HEK293 (cell line): ENCODE measurements at regions not wholly inside any gene's neighbourhood (a gene's known extent, or its start where the extent isn't known, plus 50 kb on each side); places are given as distances from the start of the nearest gene placed in this dataset.

Experiments used
- CTCF ChIA-PET: fragments of 350-600 bp; formaldehyde crosslinking; extraction: SDS; loops from one replicate; lab custom pipeline; 2021; ENCODE audit warnings: antibody characterized with exemption; lab: Yijun Ruan, JAX
- POLR2A ChIA-PET: fragments of 300-600 bp; formaldehyde crosslinking; extraction: SDS; loops from one replicate; lab custom pipeline; 2020; ENCODE audit warnings: antibody characterized with exemption, inconsistent platforms; lab: Yijun Ruan, JAX
- H3K27ac ChIP-seq: fragments of 200-500 bp; sonication (Bioruptor generic); 2 replicates; pipeline ENCODE4 v1.5.1; 2014; ENCODE audit warnings: low read depth, low read length, control low read depth, inconsistent platforms; ENCODE audit errors: extremely low read depth
- H3K36me3 ChIP-seq, 2 experiments: fragments of 200-500 bp in 1 of 2; sonication (Bioruptor generic) in 1 of 2; 1 replicate in 1 of 2; 2 replicates in 1 of 2; pipeline ENCODE4 v1.5.1; 2014 to 2017; ENCODE audit warnings: inconsistent platforms in 2 of 2, low read length in 2 of 2; ENCODE audit not compliant: control insufficient read depth in 2 of 2, insufficient read depth in 1 of 2
- H3K4me1 ChIP-seq: fragments of 200-500 bp; sonication (Bioruptor generic); 2 replicates; pipeline ENCODE4 v1.5.1; 2014; ENCODE audit warnings: mild to moderate bottlenecking, low read length, inconsistent platforms; ENCODE audit not compliant: control insufficient read depth, insufficient read depth
- H3K4me3 ChIP-seq: 2 replicates; pipeline ENCODE4 v1.5.1; 2011; ENCODE audit warnings: low read depth, mild to moderate bottlenecking, control low read depth, low read length, moderate library complexity
- H3K9me3 ChIP-seq: fragments of 200-500 bp; sonication (Bioruptor generic); 2 replicates; pipeline ENCODE4 v1.5.1; 2014; ENCODE audit warnings: low read depth, low read length, inconsistent platforms; ENCODE audit not compliant: control insufficient read depth, insufficient read depth
- BCL11B ChIP-seq: fragments of 450-650 bp; formaldehyde crosslinking; IDR thresholded peaks from 2 replicates; pipeline ENCODE4 v1.5.1; 2016; ENCODE audit warnings: low read depth, missing biosample characterization, missing genetic modification characterization
- GLIS1 ChIP-seq: fragments of 450-650 bp; formaldehyde crosslinking; IDR thresholded peaks from 2 replicates; pipeline ENCODE4 v1.5.1; 2016; ENCODE audit warnings: missing biosample characterization, missing genetic modification characterization
- SALL2 ChIP-seq: fragments of 450-650 bp; formaldehyde crosslinking; IDR thresholded peaks from 2 replicates; pipeline ENCODE4 v1.5.0; 2017; ENCODE audit warnings: missing biosample characterization, mild to moderate bottlenecking, missing genetic modification characterization, borderline replicate concordance
- SETDB1 ChIP-seq: IDR thresholded peaks from one replicate; pipeline ENCODE4 v1.6.1; 2017; ENCODE audit warnings: mild to moderate bottlenecking, low read length, moderate library complexity, mixed read lengths; ENCODE audit not compliant: insufficient read length
- ZFHX2 ChIP-seq: fragments of 450-650 bp; formaldehyde crosslinking; conservative IDR thresholded peaks from 2 replicates; pipeline ENCODE4 v1.5.1; 2016; ENCODE audit warnings: missing biosample characterization, missing genetic modification characterization
- ZIC2 ChIP-seq: fragments of 450-650 bp; formaldehyde crosslinking; IDR thresholded peaks from 2 replicates; pipeline ENCODE4 v1.5.1; 2016; ENCODE audit warnings: missing biosample characterization, missing genetic modification characterization
- ZNF10 ChIP-seq: fragments of 450-650 bp; formaldehyde crosslinking; IDR thresholded peaks from 2 replicates; pipeline ENCODE4 v1.5.1; 2017; ENCODE audit warnings: missing biosample characterization, missing genetic modification characterization
- ZNF112 ChIP-seq: fragments of 450-650 bp; formaldehyde crosslinking; IDR thresholded peaks from 2 replicates; pipeline ENCODE4 v1.5.0; 2017; ENCODE audit warnings: missing biosample characterization, missing genetic modification characterization
- ZNF146 ChIP-seq: fragments of 450-650 bp; formaldehyde crosslinking; IDR thresholded peaks from 2 replicates; pipeline ENCODE4 v1.5.1; 2016; ENCODE audit warnings: missing biosample characterization, missing genetic modification characterization
- ZNF174 ChIP-seq: fragments of 450-650 bp; formaldehyde crosslinking; IDR thresholded peaks from 2 replicates; pipeline ENCODE4 v1.5.0; 2017; ENCODE audit warnings: missing biosample characterization, mild to moderate bottlenecking, missing genetic modification characterization
- ZNF175 ChIP-seq: fragments of 450-650 bp; formaldehyde crosslinking; IDR thresholded peaks from 2 replicates; pipeline ENCODE4 v1.5.1; 2016; ENCODE audit warnings: missing biosample characterization, missing genetic modification characterization
- ZNF266 ChIP-seq: fragments of 450-650 bp; formaldehyde crosslinking; IDR thresholded peaks from 2 replicates; pipeline ENCODE4 v1.5.1; 2016; ENCODE audit warnings: missing biosample characterization, missing genetic modification characterization, low read depth
- ZNF501 ChIP-seq: fragments of 450-650 bp; formaldehyde crosslinking; IDR thresholded peaks from 2 replicates; pipeline ENCODE4 v1.5.1; 2016; ENCODE audit warnings: missing biosample characterization, missing genetic modification characterization
- ZNF529 ChIP-seq: fragments of 450-650 bp; formaldehyde crosslinking; IDR thresholded peaks from 2 replicates; pipeline ENCODE4 v1.5.1; 2017; ENCODE audit warnings: missing genetic modification characterization, missing biosample characterization; ENCODE audit not compliant: insufficient replicate concordance
- ZNF658 ChIP-seq: fragments of 450-650 bp; formaldehyde crosslinking; IDR thresholded peaks from 2 replicates; pipeline ENCODE4; 2016; ENCODE audit warnings: missing biosample characterization, missing genetic modification characterization
- ZNF660 ChIP-seq: fragments of 450-650 bp; IDR thresholded peaks from 2 replicates; pipeline ENCODE4 v1.5.1; 2018; ENCODE audit warnings: missing biosample characterization, mild to moderate bottlenecking, missing genetic modification characterization
- ZNF747 ChIP-seq: fragments of 450-650 bp; formaldehyde crosslinking; IDR thresholded peaks from 2 replicates; pipeline ENCODE4 v1.5.1; 2016; ENCODE audit warnings: missing biosample characterization, missing genetic modification characterization
- ZNF76 ChIP-seq: fragments of 450-650 bp; formaldehyde crosslinking; IDR thresholded peaks from 2 replicates; pipeline ENCODE4; 2016; ENCODE audit warnings: low read depth, missing biosample characterization, missing genetic modification characterization, borderline replicate concordance
- TF ChIP-seq, protein P1 (sequence below): fragments of 450-650 bp; formaldehyde crosslinking; IDR thresholded peaks from 2 replicates; pipeline ENCODE4 v1.5.1; 2016; ENCODE audit warnings: missing biosample characterization, missing genetic modification characterization
- TF ChIP-seq, protein P2 (sequence below): fragments of 450-650 bp; formaldehyde crosslinking; IDR thresholded peaks from 2 replicates; pipeline ENCODE4 v1.5.1; 2016; ENCODE audit warnings: missing biosample characterization, missing genetic modification characterization
- TF ChIP-seq, protein P3 (sequence below): fragments of 450-650 bp; formaldehyde crosslinking; IDR thresholded peaks from 2 replicates; pipeline ENCODE4 v1.5.1; 2016; ENCODE audit warnings: missing biosample characterization, missing genetic modification characterization, low read depth

DNA sequence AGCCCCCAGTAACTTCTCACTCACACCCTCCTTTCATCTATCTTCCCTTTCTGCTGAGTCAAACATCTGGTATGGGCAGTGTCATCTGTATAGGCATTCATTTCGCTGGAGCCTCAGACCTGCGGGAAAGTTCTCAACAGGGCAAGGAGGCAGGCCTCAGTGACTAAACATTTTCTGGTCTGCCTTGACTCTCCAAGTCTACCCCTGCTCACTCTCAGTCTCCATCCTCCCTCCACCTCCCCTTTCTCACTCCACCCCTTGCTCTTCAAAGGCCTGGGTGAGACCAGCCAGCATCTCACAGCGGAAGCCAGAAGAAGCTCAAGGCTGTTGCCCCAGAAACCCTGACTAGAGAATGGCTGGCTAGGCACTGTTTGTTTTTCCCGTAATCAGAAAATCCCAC lies 105.0 kb upstream of the BEND6 start (continued):
- TF ChIP-seq, protein P1, sequence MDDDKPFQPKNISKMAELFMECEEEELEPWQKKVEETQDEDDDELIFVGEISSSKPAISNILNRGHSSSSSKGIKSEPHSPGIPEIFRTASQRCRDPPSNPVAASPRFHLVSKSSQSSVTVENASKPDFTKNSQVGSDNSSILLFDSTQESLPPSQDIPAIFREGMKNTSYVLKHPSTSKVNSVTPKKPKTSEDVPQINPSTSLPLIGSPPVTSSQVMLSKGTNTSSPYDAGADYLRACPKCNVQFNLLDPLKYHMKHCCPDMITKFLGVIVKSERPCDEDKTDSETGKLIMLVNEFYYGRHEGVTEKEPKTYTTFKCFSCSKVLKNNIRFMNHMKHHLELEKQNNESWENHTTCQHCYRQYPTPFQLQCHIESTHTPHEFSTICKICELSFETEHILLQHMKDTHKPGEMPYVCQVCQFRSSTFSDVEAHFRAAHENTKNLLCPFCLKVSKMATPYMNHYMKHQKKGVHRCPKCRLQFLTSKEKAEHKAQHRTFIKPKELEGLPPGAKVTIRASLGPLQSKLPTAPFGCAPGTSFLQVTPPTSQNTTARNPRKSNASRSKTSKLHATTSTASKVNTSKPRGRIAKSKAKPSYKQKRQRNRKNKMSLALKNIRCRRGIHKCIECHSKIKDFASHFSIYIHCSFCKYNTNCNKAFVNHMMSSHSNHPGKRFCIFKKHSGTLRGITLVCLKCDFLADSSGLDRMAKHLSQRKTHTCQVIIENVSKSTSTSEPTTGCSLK: no peak

DNA sequence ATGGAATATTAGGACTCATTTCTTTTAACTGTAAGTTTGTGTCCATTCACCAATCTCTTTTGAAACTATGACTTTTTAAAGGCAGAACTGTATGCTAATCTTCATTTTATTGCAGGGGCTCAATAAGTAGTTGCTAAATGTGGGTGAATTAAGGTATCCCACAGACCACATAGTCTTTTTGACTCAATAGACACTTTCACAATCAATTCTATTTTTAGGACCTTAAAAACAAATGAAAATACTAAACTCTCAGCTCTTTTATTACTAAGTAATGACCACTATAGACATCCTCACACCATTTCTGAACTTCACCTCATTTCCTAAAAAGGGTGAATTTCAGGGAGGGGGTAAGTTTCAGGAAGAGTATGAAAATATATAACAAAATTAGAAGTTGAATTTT lies 106.8 kb upstream of the BEND6 start:
- no peak for TF ChIP-seq ZNF529 (tag by site-specific recombination)
- ChIA-PET CTCF (interaction anchor here (0.5 to 2.6 kb wide), 9 partner anchors 25 to 352 kb away, joined by 3 to 11 read pairs (median 3); no protein-coding TSS in a partner anchor), POLR2A (no interaction called here)
- Histone ChIP-seq H3K4me3 (no peak overlapping the region), H3K9me3 (no peaks in the 10 kb centered on the region), H3K27ac (no peak overlapping the region), H3K4me1 (peaks cover 13% of the 10 kb centered on the region), H3K36me3 (no peaks in the 10 kb centered on the region)

DNA sequence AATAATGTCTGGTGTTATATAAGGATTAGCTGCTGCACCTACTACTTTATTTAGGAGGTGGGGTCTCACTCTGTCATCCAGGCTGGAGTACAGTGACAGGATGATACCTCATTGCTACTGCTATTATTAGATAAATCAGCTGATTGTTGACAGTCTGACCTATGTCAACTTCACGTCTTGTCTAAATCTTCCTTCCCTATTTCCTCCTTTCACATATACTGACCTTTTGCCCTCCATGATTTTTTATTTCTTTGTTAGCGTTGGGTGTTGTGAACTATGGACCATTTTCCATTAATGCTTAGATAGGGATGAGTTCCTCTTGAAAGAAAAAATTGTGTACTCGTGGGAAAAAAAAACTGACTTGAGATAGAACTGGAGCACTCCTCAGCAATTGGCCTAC lies 109.9 kb upstream of the BEND6 start:
- ChIA-PET CTCF (interaction anchor here (0.6 to 3.2 kb wide), 11 partner anchors 8 to 218 kb away, joined by 3 to 35 read pairs (median 4); no protein-coding TSS in a partner anchor), POLR2A (interaction anchor here (1.0 kb wide), 1 partner anchor 43 kb away, joined by 4 read pairs; no protein-coding TSS in a partner anchor)
- H3K4me3 ChIP-seq: no peak overlapping the region
- no peak overlapping the region for H3K27ac ChIP-seq
- H3K36me3 ChIP-seq: no peaks in the 10 kb centered on the region
- TF ChIP-seq ZNF175 (no peak), ZNF146 (no peak), ZNF660 (tag by site-specific recombination) (no peak), ZNF747 (tag by site-specific recombination) (no peak), ZNF112 (no peak), SETDB1 (no peak), ZNF266 (tag by site-specific recombination) (no peak), SALL2 (tag by site-specific recombination) (no peak), ZNF174 (tag by site-specific recombination) (no peak)
- H3K9me3 ChIP-seq: no peaks in the 10 kb centered on the region
- H3K4me1 ChIP-seq: peaks cover 7% of the 10 kb centered on the region

DNA sequence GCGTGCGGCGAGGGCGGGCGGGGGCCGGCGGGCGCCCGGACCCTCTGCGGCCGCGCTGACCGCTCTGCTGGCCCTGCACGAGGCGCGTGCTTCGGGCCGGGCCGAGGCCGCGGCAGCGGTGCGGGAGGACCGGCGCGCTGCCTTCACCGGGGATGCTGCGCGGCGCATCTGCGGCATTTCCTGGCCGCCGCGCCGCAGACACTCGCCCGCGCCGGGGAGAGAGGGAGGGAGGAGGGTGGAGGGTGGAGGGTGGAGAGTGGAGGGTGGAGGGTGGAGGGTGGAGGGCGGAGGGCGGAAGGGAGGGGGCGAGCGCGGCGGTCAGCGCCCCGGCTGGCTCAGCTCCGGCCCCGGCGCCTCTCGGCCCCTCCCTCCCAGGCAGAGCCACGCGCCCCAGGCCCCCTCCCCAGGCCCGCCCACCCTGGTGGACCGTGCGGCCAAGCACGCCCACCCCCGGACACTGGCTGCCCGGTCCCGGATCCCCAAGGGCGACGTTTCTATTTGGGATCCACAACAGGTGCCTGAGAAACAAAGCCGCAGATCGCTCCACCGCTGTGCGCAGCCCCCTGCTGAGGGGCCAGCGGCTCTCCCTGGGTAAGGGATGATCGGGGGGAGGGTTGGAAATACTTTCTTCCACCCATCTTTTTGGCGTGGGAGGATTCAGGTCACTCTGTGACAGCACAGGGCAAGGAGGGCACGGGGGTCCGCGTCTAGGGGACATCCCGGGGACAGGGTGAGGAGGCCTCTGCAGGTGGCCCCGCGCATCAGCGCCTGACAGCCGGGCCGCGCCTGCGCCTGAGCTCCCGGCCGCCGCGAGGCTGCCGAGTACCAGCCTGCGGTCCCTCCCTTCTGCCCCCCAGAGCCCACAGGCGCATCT lies 111.2 kb upstream of the BEND6 start:
- H3K9me3 ChIP-seq: no peaks in the 10 kb centered on the region
- peak overlapping the region; percentile 74 for H3K4me3 ChIP-seq
- ChIA-PET POLR2A (interaction anchor here (0.6 to 1.5 kb wide), 11 partner anchors 17 to 301 kb away, joined by 3 to 5 read pairs (median 4); no protein-coding TSS in a partner anchor), CTCF (interaction anchor here (0.6 to 3.2 kb wide), 26 partner anchors 9 to 473 kb away, joined by 3 to 35 read pairs (median 3); partner anchors contain the start of gene BEND6)
- peaks cover 7% of the 10 kb centered on the region for H3K4me1 ChIP-seq
- H3K36me3 ChIP-seq: no peaks in the 10 kb centered on the region
- peak overlapping the region; percentile 94 for H3K27ac ChIP-seq
- TF ChIP-seq, protein P2, sequence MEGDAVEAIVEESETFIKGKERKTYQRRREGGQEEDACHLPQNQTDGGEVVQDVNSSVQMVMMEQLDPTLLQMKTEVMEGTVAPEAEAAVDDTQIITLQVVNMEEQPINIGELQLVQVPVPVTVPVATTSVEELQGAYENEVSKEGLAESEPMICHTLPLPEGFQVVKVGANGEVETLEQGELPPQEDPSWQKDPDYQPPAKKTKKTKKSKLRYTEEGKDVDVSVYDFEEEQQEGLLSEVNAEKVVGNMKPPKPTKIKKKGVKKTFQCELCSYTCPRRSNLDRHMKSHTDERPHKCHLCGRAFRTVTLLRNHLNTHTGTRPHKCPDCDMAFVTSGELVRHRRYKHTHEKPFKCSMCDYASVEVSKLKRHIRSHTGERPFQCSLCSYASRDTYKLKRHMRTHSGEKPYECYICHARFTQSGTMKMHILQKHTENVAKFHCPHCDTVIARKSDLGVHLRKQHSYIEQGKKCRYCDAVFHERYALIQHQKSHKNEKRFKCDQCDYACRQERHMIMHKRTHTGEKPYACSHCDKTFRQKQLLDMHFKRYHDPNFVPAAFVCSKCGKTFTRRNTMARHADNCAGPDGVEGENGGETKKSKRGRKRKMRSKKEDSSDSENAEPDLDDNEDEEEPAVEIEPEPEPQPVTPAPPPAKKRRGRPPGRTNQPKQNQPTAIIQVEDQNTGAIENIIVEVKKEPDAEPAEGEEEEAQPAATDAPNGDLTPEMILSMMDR (tag by site-specific recombination): peak; percentile 95
- TF ChIP-seq ZFHX2 (tag by site-specific recombination): peak; percentile 53; the same call in 1 of the 2 replicates
- TF ChIP-seq BCL11B: peak; percentile 82; the same call in 1 of the 2 replicates
- TF ChIP-seq ZNF501 (tag by site-specific recombination): peak; percentile 58; the same call in 1 of the 2 replicates
- TF ChIP-seq ZNF76 (tag by site-specific recombination): 0 out of 2 replicates have a peak, but pooled peaks have one; percentile 22
- TF ChIP-seq ZNF10 (tag by site-specific recombination): peak; percentile 30; the same call in 1 of the 2 replicates
- peak; percentile 94 for TF ChIP-seq GLIS1
- peak; percentile 96 for TF ChIP-seq ZIC2 (tag by site-specific recombination)
- TF ChIP-seq, protein P3, sequence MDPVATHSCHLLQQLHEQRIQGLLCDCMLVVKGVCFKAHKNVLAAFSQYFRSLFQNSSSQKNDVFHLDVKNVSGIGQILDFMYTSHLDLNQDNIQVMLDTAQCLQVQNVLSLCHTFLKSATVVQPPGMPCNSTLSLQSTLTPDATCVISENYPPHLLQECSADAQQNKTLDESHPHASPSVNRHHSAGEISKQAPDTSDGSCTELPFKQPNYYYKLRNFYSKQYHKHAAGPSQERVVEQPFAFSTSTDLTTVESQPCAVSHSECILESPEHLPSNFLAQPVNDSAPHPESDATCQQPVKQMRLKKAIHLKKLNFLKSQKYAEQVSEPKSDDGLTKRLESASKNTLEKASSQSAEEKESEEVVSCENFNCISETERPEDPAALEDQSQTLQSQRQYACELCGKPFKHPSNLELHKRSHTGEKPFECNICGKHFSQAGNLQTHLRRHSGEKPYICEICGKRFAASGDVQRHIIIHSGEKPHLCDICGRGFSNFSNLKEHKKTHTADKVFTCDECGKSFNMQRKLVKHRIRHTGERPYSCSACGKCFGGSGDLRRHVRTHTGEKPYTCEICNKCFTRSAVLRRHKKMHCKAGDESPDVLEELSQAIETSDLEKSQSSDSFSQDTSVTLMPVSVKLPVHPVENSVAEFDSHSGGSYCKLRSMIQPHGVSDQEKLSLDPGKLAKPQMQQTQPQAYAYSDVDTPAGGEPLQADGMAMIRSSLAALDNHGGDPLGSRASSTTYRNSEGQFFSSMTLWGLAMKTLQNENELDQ: no peak
- TF ChIP-seq ZNF658 (tag by site-specific recombination): no peak
